ENCODE measurements at regions not wholly inside any gene's neighbourhood (a gene's known extent, or its start where the extent isn't known, plus 50 kb on each side); places are given as distances from the start of the nearest gene placed in this dataset.

DNA sequence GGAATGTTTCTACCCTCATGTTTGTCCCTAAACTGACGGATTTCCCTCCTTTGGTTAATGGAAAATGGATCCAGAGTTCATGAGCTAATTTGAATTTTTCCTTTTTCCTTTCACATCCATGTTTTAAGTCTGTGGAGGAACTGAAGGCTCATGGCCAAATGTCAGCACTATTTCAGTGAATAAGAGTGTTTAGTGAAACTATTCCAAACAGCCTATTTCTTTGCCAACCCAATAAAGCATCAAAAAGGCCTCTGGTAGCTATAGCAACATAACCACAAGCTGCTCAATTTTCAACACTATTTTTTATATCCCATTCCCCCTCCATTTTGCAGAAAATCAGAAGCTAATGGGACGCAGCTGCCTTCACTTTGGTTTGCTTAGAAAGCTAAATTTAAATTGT, 1454.1 kb downstream of the GATA3 start:
- Histone ChIP-seq H3K27me3 (ENCODE audit: control insufficient read depth in 2 of 2, insufficient read depth in 2 of 2, low read length in 2 of 2) (no peaks in the 10 kb centered on the region), H3K27ac (ENCODE audit: insufficient read depth, low read depth, low read length) (no peak overlapping the region), H3K9ac (replicated peaks; ENCODE audit: extremely low read depth, insufficient read depth, low read length) (no peak overlapping the region), H3K9me3 (replicated peaks; ENCODE audit: control insufficient read depth, insufficient read depth, low read length) (peaks cover 2% of the 10 kb centered on the region), H3K9me1 (replicated peaks; ENCODE audit: control insufficient read depth, extremely low read depth, insufficient read depth, low read length) (no peaks in the 10 kb centered on the region), H2AFZ (ENCODE audit: low read depth, low read length) (no peak overlapping the region), H3K4me1 (ENCODE audit: control insufficient read depth, extremely low read depth, insufficient read depth, low read length) (no peaks in the 10 kb centered on the region), H3K4me2 (ENCODE audit: insufficient read depth, low read length) (no peak overlapping the region), H3K79me2 (ENCODE audit: control insufficient read depth, insufficient read depth, low read length) (no peaks in the 10 kb centered on the region), H3K4me3 (replicated peaks in 1 of 3; ENCODE audit: insufficient read depth in 1 of 3, low read depth in 1 of 3, low read length in 3 of 3) (no peak overlapping the region), H3K36me3 (ENCODE audit: control insufficient read depth in 2 of 2, extremely low read depth in 1 of 2, insufficient read depth in 2 of 2, low read length in 2 of 2) (no peaks in the 10 kb centered on the region), H4K20me1 (replicated peaks; ENCODE audit: control insufficient read depth, extremely low read depth, insufficient read depth, low read length) (no peaks in the 10 kb centered on the region)
- FAIRE-seq: no peak
- intact Hi-C loops (cut with micrococcal nuclease): no loop called here
- no peak for DNase-seq (ENCODE audit: low read depth, low spot score)
- no TSS peak for BruUV-seq (replicated peaks)
- TF ChIP-seq POLR2AphosphoS5 (IDR thresholded peaks at IDR 0.05; ENCODE audit: insufficient read depth, low read depth, low read length) (no peak), POLR2A (IDR thresholded peaks at IDR 0.05; ENCODE audit: low read depth, low read length) (no peak), JUN (IDR thresholded peaks at IDR 0.05; ENCODE audit: borderline replicate concordance, insufficient read depth, insufficient read length, low read depth) (no peak), EZH2 (IDR thresholded peaks at IDR 0.05; ENCODE audit: borderline replicate concordance, low read depth, low read length, severe bottlenecking) (no peak), FOS (IDR thresholded peaks at IDR 0.05; ENCODE audit: borderline replicate concordance, insufficient read depth, low read length) (no peak), GATA2 (IDR thresholded peaks at IDR 0.05; ENCODE audit: insufficient read depth, insufficient read length, low read depth, low read length) (no peak), MYC (IDR thresholded peaks at IDR 0.05; ENCODE audit: low read depth, low read length) (no peak)
- TF ChIP-seq, protein P1, sequence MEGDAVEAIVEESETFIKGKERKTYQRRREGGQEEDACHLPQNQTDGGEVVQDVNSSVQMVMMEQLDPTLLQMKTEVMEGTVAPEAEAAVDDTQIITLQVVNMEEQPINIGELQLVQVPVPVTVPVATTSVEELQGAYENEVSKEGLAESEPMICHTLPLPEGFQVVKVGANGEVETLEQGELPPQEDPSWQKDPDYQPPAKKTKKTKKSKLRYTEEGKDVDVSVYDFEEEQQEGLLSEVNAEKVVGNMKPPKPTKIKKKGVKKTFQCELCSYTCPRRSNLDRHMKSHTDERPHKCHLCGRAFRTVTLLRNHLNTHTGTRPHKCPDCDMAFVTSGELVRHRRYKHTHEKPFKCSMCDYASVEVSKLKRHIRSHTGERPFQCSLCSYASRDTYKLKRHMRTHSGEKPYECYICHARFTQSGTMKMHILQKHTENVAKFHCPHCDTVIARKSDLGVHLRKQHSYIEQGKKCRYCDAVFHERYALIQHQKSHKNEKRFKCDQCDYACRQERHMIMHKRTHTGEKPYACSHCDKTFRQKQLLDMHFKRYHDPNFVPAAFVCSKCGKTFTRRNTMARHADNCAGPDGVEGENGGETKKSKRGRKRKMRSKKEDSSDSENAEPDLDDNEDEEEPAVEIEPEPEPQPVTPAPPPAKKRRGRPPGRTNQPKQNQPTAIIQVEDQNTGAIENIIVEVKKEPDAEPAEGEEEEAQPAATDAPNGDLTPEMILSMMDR (IDR thresholded peaks at IDR 0.05; ENCODE audit: extremely low read depth in 1 of 2, insufficient read depth in 1 of 2, low read depth in 1 of 2, low read length in 2 of 2): no peak
- TF ChIP-seq, protein P2, sequence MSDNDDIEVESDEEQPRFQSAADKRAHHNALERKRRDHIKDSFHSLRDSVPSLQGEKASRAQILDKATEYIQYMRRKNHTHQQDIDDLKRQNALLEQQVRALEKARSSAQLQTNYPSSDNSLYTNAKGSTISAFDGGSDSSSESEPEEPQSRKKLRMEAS (IDR thresholded peaks at IDR 0.05; ENCODE audit: insufficient read depth, insufficient read length): no peak
- ChIA-PET POLR2A (no interaction called here), CTCF (no interaction called here)
- dilution Hi-C loops (cut with MboI; ENCODE audit: extremely low pct_ligation_motif_present, low sequenced_read_pairs): no loop called here

Data from endothelial cell of umbilical vein (primary cell).